NOMO-1 (cell line): ENCODE measurements at regions not wholly inside any gene's neighbourhood (a gene's known extent, or its start where the extent isn't known, plus 50 kb on each side); places are given as distances from the start of the nearest gene placed in this dataset.
A peak's percentile ranks its signal among the peaks of the same experiment; 100 is the strongest.

Experiments used
- DNase-seq, 2 experiments: peaks; one replicate each; lab custom pipeline; 2025; ENCODE audit not compliant: unreplicated experiment in 2 of 2; lab: John Stamatoyannopoulos, UW

- DNase-seq = no peak
These were observed 156.2 kb downstream of the CAND1 start for GRCh38 chr12:67425394-67425793.

DNA sequence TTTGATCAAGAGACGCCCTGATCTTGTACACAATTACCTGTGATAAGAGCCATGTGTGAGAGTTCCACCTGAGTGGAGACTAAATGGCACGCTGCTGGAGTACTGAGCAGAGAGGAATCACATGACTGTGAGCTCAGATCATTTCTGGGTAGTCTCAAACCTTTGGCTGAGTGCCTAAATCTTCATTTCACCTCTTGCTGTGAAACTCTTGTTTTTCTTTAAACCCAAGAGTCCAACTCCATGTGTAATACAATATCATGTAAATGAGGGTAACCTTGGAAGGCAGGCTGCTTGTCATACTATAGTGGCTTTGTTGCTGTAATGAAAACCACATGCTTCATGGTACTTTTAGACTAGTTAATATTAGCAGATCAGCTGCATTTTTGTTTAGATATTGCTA is 156.9 kb downstream of the CAND1 start:
- DNase-seq = no peak

DNA sequence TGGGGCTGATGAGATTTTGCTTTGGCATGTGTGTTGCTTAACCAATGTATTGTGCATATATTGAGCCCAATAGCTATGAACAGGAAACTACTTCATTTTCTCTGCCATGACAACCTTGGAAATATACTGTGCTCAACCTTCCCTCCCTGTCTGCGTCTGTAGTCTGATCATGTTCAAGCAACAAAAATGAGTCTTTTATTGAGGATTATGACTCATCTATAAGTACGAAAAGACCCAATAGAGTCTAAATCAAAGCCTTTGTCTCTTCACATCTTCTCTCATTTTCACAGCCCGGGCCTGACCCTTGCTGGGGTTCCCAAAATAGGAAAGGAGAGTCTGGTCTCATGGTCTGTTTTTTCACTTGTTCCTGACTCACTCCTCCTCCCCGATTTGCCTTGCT is 158.2 kb downstream of the CAND1 start:
- no peak for DNase-seq

- no peak for DNase-seq
These were observed 159.3 kb downstream of the CAND1 start for GRCh38 chr12:67428431-67428830.

GRCh38 chr12:67430708-67431335 is 161.7 kb downstream of the CAND1 start:
- DNase-seq = no peak

- no peak for DNase-seq
These were observed 162.4 kb downstream of the CAND1 start for GRCh38 chr12:67431411-67432020.

- DNase-seq = no peak
These were observed 164.4 kb downstream of the CAND1 start for GRCh38 chr12:67433385-67434175.

DNA sequence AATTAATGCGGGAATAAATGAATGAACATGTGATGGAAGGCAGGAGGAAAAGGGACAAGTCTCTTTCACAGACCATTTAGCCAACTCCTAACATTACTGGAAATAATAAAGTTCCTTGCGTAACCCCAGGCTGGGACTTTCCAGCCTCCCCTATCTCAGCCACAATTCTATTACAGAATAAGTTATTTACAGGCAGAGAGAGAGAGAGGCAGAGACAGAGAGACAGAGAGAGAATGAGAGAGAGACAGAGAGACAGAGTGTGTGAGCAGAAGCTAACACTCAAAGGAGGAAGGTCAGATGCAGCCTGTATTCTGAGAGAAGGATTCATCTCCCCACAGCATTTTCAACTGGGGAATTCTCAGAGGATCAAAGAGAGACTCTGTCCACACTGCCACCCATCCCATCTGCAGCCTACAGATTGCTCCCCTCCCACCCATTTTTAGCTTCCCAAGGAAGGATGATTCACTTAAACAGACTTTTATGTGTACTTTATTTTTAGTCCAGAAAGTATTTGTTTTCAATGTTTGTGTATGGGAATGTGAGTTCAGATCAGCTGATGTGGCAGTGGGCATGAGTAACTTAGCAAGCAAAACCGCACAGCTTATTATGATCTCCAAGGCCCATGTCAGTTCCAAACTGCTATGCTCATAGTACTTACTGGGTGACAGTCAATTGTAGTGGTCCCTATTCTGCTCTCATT is 165.7 kb downstream of the CAND1 start:
- no peak for DNase-seq

DNA sequence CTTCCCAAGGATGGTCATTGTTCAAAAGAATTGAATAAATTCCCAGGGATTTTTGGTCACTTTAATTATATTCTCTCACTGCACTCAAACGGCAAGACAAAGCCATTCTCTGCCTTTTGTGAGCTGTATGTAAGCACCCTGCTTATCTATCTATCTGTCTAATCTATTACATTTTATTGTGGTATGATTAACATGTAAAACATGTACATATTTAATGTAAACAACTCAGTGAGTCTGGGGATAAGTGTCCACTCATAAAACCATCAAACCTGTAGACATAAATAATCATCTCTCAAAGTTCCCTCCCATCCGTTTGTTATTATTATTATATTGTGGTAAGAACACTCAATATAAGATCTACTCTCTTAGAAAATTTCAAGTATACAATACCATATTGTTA is 167.1 kb downstream of the CAND1 start:
- DNase-seq = no peak

DNA sequence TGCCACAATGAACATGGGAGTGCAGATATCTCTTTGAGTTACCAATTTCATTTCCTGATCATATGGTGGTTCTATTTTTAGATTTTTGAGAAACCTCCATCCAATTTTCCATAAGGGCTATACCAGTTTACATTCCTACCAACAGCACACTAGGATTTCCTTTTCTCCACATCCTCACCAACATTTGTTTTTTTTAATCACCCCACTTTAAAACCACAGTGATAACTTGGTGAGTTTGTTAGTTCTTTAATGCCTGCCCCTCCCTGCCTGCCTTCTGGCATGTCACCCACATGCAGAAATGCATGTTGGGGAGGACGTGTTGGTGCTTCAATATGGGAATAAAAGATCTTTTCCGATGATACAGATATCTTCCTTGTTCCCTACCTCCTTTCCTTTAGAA is 167.9 kb downstream of the CAND1 start:
- no peak for DNase-seq

DNA sequence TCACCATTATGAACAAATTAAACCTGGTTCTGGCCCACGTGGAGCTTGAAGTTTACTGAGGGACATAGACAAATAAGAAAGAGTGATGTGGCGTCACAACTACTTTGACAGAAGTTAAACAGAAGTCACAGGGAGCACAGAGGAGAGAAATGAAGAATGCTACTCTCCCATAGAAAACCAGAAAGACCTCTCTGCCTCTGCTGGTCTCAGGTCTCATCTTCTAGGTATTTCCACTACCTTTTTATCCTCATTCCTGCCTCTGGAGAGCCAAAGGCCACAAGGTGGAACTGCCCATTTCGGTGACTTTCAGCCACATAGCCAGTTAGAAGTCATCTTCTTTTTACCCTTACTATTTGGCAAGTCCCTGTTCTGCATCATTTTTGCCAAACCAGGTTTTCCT is 170.5 kb downstream of the CAND1 start:
- no peak for DNase-seq

- peak in 1 of 2 experiments; percentile 21 for DNase-seq
These were observed 172.7 kb downstream of the CAND1 start for GRCh38 chr12:67441736-67442346.

GRCh38 chr12:67442347-67442841 is 173.2 kb downstream of the CAND1 start:
- no peak for DNase-seq

GRCh38 chr12:67442896-67443295 is 173.7 kb downstream of the CAND1 start:
- no peak for DNase-seq

DNA sequence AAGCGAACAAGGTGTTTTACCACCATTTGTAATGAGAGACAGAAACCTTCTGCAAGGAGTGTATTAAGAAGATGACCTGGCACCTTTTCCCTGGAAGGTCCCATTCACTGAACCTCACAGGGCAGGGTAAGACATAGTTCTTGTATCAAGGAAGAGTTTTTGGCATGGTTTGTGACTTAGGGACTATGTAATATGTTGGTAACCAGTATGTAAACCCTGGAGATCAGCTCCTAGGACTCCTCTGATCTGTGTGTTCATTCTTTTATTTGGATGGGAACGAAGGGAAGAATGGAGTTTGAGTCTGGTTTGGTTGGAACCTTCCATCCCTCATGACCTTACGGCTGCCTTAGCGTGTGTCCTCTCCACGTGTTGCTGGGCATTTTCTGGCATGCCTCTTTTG is 175.4 kb downstream of the CAND1 start:
- DNase-seq = no peak

DNA sequence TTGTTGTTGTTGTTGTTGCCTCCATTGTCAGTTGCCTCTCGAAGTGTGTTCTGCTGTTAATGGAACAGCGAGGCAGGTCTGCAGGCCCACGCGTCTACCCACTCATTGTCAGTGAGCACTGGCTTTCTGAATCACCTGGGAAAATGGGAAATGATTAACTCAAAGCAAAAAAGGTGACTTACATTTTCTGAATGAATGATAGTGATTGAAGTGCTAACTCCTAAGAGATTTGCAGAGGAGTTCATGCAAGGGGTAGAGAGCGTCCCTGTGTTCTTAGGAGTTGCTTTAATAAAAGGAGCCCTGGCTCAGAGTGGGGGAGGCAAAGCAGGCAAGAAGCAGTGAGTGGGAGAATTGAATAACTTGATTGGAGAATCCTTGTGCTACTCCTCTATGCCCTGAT is 177.6 kb downstream of the CAND1 start:
- no peak for DNase-seq

- DNase-seq = no peak
These were observed 178.0 kb downstream of the CAND1 start for GRCh38 chr12:67447180-67447579.

DNA sequence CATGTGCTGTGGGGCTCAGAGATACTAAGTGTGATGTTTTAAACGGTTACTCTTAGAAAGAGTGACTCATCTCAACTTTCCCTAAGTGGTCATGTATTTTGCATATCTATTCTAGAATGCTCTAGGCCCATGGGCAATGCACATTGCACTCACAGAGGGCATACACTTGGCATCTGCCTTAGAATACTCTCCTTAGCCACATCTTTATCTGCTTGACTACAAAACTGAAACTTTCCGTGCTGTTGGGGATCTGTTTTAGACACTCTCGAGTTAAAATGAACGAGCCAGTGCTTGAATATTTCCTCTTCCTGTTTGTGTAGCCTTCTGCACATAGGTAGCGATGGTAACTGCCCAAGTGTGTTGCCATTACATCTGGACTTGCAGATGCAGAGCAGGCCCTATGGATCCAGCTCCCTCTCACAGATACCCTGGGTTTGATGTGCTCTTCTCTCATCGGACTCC is 180.5 kb downstream of the CAND1 start:
- DNase-seq = no peak

DNA sequence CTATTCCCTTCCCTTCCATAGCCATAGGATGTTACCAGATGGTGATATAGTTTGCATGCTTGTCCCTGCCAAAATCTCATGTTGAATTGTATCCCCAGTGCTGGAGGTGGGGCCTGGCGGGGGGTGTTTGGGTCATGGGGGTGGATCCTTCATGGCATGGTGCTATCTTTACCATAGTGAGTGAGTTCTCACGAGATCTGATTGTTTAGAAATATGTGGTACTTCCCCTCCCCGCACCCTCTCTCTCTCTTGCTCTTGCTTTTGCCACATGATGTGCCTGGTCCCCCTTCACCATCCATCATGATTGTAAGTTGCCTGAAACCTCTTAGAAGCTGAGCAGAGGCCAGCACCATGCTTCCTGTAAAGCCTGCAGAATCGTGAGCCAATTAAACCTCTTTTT is 181.3 kb downstream of the CAND1 start:
- DNase-seq = no peak

GRCh38 chr12:67451206-67451605 is 182.0 kb downstream of the CAND1 start:
- DNase-seq = no peak
